Esophagus muscularis mucosa (tissue), 3 donors: ENCODE measurements at regions not wholly inside any gene's neighbourhood (a gene's known extent, or its start where the extent isn't known, plus 50 kb on each side); places are given as distances from the start of the nearest gene placed in this dataset.

Experiments
- POLR2A ChIP-seq: fragments of 450-650 bp; IDR thresholded peaks from one replicate; pipeline ENCODE4 v1.6.1; 2017; ENCODE audit warnings: antibody characterized with exemption, moderate library complexity, mild to moderate bottlenecking, low read depth
- TF ChIP-seq, protein P1 (sequence below), 3 experiments: fragments of 200-600 bp in 2 of 3; fragments of 450-650 bp in 1 of 3; sonication (generic) in 2 of 3; IDR thresholded peaks; one replicate each; pipeline ENCODE4 v1.5.1; 2017 to 2019; ENCODE audit warnings: antibody characterized with exemption in 3 of 3, mild to moderate bottlenecking in 2 of 3, moderate library complexity in 1 of 3

GRCh38 chr1:102586022-102586421, 522.3 kb downstream of the COL11A1 start:
- TF ChIP-seq POLR2A, result no peak
- TF ChIP-seq, protein P1, sequence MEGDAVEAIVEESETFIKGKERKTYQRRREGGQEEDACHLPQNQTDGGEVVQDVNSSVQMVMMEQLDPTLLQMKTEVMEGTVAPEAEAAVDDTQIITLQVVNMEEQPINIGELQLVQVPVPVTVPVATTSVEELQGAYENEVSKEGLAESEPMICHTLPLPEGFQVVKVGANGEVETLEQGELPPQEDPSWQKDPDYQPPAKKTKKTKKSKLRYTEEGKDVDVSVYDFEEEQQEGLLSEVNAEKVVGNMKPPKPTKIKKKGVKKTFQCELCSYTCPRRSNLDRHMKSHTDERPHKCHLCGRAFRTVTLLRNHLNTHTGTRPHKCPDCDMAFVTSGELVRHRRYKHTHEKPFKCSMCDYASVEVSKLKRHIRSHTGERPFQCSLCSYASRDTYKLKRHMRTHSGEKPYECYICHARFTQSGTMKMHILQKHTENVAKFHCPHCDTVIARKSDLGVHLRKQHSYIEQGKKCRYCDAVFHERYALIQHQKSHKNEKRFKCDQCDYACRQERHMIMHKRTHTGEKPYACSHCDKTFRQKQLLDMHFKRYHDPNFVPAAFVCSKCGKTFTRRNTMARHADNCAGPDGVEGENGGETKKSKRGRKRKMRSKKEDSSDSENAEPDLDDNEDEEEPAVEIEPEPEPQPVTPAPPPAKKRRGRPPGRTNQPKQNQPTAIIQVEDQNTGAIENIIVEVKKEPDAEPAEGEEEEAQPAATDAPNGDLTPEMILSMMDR (IDR thresholded peaks at IDR 0.05), result no peak
